ENCODE measurements at regions not wholly inside any gene's neighbourhood (a gene's known extent, or its start where the extent isn't known, plus 50 kb on each side); places are given as distances from the start of the nearest gene placed in this dataset.

DNA sequence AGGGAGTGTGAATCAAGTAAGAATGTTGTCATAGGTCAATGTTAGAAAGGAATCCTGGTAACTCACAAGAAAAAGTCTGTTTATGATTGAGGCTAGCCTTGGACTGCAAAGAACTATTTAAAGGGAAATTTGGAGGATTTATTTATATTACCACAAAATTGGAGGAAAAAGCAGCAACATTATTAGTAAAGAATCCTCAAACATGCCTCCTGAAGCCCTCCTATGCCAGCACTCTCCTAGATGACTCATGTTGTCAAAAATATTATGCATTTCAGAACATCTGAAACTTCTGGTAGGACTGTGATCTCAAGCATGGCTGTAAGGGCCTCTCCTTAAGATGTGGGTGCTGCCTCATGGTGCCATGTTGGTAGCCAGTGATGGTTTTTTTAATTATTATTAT lies 628.5 kb downstream of the CHSY3 start:
- 0 out of 2 replicates have a peak, but pooled peaks cover 3% of the 10 kb centered on the region for H3K9me3 Mint-ChIP-seq
- DNase-seq (ENCODE audit: low spot score) (no peak), ATAC-seq (no peak)
- TF ChIP-seq MLX (CRISPR knock-in tag; IDR thresholded peaks at IDR 0.05) (no peak), ZNF219 (CRISPR knock-in tag; IDR thresholded peaks at IDR 0.05; ENCODE audit: borderline replicate concordance) (no peak), CDX4 (CRISPR knock-in tag; IDR thresholded peaks at IDR 0.05; ENCODE audit: borderline replicate concordance) (no peak), HMGXB4 (CRISPR knock-in tag; IDR thresholded peaks at IDR 0.05) (no peak), ATF1 (CRISPR knock-in tag; IDR thresholded peaks at IDR 0.05) (no peak), CREB1 (CRISPR knock-in tag; IDR thresholded peaks at IDR 0.05) (no peak), TP53 (CRISPR knock-in tag; IDR thresholded peaks at IDR 0.05) (no peak), RELA (CRISPR knock-in tag; IDR thresholded peaks at IDR 0.05; ENCODE audit: borderline replicate concordance) (no peak), NFATC4 (CRISPR knock-in tag; IDR thresholded peaks at IDR 0.05) (no peak), ERG (CRISPR knock-in tag; IDR thresholded peaks at IDR 0.05) (no peak), ELF4 (CRISPR knock-in tag; IDR thresholded peaks at IDR 0.05; ENCODE audit: low read depth) (no peak)
- TF ChIP-seq, protein P1, sequence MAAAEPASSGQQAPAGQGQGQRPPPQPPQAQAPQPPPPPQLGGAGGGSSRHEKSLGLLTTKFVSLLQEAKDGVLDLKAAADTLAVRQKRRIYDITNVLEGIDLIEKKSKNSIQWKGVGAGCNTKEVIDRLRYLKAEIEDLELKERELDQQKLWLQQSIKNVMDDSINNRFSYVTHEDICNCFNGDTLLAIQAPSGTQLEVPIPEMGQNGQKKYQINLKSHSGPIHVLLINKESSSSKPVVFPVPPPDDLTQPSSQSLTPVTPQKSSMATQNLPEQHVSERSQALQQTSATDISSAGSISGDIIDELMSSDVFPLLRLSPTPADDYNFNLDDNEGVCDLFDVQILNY (CRISPR knock-in tag; IDR thresholded peaks at IDR 0.05): no peak
- TF ChIP-seq, protein P2, sequence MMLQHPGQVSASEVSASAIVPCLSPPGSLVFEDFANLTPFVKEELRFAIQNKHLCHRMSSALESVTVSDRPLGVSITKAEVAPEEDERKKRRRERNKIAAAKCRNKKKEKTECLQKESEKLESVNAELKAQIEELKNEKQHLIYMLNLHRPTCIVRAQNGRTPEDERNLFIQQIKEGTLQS (CRISPR knock-in tag; conservative IDR thresholded peaks at IDR 0.05): no peak
- no peaks in the 10 kb centered on the region for H3K27me3 Mint-ChIP-seq (ENCODE audit: low read depth)
- H3K4me3 Mint-ChIP-seq: no peak overlapping the region
- CTCF ChIA-PET: no interaction called here
- H3K36me3 Mint-ChIP-seq: no peaks in the 10 kb centered on the region
- POLR2A ChIA-PET: no interaction called here
- no peak overlapping the region for H3K27ac Mint-ChIP-seq
- no peaks in the 10 kb centered on the region for H3K4me1 Mint-ChIP-seq

GRCh38 chr5:130529511-130530485 lies 625.5 kb downstream of the CHSY3 start:
- ChIA-PET CTCF (no interaction called here), POLR2A (no interaction called here)
- Mint-ChIP-seq H3K27ac (no peak overlapping the region), H3K27me3 (ENCODE audit: low read depth) (no peaks in the 10 kb centered on the region), H3K36me3 (no peaks in the 10 kb centered on the region), H3K4me1 (no peaks in the 10 kb centered on the region), H3K9me3 (peaks cover 5% of the 10 kb centered on the region; the same call in 1 of the 2 replicates), H3K4me3 (no peak overlapping the region)
- no peak for DNase-seq (ENCODE audit: low spot score)
- TF ChIP-seq, protein P3, sequence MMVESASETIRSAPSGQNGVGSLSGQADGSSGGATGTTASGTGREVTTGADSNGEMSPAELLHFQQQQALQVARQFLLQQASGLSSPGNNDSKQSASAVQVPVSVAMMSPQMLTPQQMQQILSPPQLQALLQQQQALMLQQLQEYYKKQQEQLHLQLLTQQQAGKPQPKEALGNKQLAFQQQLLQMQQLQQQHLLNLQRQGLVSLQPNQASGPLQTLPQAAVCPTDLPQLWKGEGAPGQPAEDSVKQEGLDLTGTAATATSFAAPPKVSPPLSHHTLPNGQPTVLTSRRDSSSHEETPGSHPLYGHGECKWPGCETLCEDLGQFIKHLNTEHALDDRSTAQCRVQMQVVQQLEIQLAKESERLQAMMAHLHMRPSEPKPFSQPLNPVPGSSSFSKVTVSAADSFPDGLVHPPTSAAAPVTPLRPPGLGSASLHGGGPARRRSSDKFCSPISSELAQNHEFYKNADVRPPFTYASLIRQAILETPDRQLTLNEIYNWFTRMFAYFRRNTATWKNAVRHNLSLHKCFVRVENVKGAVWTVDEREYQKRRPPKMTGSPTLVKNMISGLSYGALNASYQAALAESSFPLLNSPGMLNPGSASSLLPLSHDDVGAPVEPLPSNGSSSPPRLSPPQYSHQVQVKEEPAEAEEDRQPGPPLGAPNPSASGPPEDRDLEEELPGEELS (CRISPR knock-in tag; IDR thresholded peaks at IDR 0.05): no peak
- TF ChIP-seq NR3C1 (CRISPR knock-in tag; conservative IDR thresholded peaks at IDR 0.05; ENCODE audit: low read depth) (no peak), USF1 (CRISPR knock-in tag; IDR thresholded peaks at IDR 0.05) (no peak), ZNF121 (CRISPR knock-in tag; IDR thresholded peaks at IDR 0.05) (no peak), JUN (CRISPR knock-in tag; IDR thresholded peaks at IDR 0.05) (no peak), RELA (CRISPR knock-in tag; IDR thresholded peaks at IDR 0.05; ENCODE audit: borderline replicate concordance) (no peak)
- ATAC-seq: no peak; the same call in 1 of the 2 replicates
